Fibroblast of mammary gland (primary cell): ENCODE measurements at regions not wholly inside any gene's neighbourhood (a gene's known extent, or its start where the extent isn't known, plus 50 kb on each side); places are given as distances from the start of the nearest gene placed in this dataset.
A peak's percentile ranks its signal among the peaks of the same experiment; 100 is the strongest.

ENCODE experiments used
- DNase-seq: peaks from one replicate; pipeline ENCODE4 v3.0.0-alpha.2; 2010; ENCODE audit warnings: low read depth
- H3K4me3 ChIP-seq: 2 replicates; pipeline ENCODE4 v1.5.1; 2011; ENCODE audit warnings: low read depth, mild to moderate bottlenecking, low read length, moderate library complexity; ENCODE audit not compliant: control insufficient read depth
- TF ChIP-seq, protein P1 (sequence below): conservative IDR thresholded peaks from 2 replicates; pipeline ENCODE4 v1.5.1; 2011; ENCODE audit warnings: low read depth, low read length, inconsistent platforms; ENCODE audit not compliant: control insufficient read depth, insufficient read depth

DNA sequence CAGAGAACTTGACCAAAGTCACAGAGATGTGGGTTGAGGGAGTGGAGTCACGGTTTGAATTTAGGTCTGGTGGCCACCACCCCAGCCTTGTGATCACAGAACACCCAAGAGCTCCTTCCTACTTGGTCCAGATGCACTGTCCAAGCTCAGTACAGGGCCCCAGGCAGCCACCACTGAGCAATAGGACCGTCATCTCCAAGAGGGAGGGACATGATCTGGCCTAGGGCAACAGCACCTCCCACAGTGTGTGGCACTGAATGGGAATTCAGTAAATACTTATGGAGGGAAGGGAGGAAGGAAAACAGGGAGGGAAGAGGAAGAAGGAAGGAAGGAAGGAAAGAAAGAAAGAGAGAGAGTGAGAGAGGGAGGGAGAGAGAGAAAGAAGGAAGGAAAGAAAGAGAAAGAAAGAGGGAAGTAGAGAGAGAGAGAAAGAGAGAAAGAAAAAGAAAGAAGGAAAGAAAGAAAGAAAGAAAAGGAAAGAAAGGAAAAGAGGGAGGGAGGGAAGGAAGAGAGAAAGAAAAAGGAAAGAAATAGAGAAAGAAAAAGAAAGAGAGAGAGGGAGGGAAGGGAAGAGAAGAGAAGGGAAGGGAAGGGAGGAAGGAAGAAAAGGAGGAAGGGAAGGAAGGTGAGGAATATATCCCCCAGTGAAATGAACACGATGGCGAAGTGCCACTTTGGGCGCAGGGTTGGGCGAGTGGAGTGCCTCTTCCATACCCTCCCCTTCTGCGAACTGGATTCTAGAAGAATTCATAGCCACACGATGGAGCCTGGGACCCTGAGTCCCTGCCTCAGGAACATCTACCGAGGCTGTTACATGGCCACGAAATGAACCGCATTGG is 243.7 kb downstream of the TFAP2C start:
- TF ChIP-seq, protein P1, sequence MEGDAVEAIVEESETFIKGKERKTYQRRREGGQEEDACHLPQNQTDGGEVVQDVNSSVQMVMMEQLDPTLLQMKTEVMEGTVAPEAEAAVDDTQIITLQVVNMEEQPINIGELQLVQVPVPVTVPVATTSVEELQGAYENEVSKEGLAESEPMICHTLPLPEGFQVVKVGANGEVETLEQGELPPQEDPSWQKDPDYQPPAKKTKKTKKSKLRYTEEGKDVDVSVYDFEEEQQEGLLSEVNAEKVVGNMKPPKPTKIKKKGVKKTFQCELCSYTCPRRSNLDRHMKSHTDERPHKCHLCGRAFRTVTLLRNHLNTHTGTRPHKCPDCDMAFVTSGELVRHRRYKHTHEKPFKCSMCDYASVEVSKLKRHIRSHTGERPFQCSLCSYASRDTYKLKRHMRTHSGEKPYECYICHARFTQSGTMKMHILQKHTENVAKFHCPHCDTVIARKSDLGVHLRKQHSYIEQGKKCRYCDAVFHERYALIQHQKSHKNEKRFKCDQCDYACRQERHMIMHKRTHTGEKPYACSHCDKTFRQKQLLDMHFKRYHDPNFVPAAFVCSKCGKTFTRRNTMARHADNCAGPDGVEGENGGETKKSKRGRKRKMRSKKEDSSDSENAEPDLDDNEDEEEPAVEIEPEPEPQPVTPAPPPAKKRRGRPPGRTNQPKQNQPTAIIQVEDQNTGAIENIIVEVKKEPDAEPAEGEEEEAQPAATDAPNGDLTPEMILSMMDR: no peak

DNA sequence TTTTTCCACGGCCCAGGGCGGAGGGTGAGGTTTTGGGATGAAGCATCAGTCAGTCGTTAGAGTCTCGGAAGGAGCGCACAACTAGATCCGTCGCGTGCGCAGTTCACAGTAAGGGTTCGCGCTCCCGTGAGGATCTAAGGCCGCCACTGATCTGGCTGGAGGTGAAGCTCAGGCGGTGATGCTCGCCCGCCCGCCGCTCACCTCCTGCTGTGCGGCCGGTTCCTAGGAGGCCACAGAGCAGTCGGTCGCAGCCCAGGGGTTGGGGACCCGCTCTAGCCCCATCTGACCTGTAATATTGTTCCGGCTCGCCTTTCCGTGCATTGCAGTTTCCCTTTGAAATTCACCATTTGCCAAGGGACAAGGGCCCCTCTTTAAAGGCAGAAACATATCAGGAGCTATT is 244.7 kb downstream of the TFAP2C start:
- TF ChIP-seq, protein P1: no peak
- DNase-seq: no peak
- no peak overlapping the region for H3K4me3 ChIP-seq

More for the DNA sequence above, 243.7 kb downstream of the TFAP2C start:
- no peak overlapping the region for H3K4me3 ChIP-seq
- no peak for DNase-seq

DNA sequence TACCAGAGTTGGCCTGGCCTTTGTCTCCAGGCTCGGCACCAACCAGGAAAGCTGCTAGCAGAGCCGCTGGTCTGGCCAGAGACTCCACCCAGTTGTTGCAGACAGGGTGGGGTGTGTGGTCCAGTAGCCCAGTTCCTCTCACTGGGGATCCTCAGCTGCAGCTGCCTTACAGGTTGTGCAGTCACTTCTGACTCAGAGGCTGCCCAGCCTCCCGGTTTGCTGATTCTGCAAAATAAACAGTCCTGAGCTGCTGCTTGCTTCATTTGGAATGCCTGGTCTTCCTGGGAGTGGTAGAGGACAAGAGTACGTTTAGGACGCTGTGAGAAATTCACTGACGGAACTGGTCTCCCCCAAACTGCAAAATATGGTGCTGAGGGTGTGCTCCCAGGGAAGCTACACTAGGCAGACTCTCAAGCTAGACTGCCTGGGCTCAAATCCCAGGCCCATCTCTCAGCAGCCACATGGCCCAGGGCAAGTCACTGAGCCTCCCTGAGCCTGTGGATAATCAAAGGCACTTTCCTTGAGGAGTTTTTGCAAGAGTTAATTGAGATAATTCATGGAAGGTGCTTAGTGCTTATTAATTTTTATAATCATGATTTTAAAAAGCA is 246.1 kb downstream of the TFAP2C start:
- TF ChIP-seq, protein P1: no peak
- no peak overlapping the region for H3K4me3 ChIP-seq
- DNase-seq: peak; percentile 79

DNA sequence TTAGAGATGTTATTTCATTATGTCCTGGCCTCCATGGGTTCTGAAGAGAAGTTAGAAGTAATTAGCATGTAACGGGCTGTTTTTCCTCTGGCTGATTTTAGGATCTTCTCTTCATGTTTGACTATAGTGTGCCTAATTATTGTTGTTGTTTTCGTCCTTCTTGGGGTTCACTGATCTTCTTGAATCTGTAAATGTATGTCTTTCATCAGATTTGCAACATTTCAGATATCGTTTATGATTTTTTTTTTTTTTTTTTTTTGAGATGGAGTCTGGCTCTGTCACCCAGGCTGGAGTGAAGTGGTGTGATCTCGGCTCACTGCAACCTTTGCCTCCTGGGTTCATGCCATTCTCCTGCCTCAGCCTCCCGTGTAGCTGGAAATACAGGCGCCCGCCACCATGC is 246.7 kb downstream of the TFAP2C start:
- DNase-seq: no peak
- H3K4me3 ChIP-seq: no peak overlapping the region
- TF ChIP-seq, protein P1: no peak

DNA sequence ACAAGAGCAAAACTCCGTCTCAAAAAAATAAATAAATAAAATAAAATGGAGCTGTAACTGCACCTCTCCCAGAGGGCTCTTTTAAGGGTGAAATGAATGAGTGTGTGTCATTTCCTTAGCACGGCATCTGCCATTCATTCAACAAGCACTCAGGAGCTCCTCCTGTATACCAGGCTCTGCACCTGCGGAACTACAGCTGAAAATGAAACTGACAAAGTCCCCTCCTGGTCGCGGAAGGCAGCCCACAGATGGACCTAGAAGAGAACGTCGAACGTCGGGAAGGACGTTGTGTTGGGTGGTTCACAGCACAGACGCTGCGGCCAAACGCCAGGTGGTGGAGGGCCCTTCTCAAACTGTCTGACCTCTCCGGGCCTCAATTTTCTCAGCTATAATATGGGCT is 256.4 kb downstream of the TFAP2C start:
- TF ChIP-seq, protein P1: no peak
- no peak overlapping the region for H3K4me3 ChIP-seq
- DNase-seq: no peak

DNA sequence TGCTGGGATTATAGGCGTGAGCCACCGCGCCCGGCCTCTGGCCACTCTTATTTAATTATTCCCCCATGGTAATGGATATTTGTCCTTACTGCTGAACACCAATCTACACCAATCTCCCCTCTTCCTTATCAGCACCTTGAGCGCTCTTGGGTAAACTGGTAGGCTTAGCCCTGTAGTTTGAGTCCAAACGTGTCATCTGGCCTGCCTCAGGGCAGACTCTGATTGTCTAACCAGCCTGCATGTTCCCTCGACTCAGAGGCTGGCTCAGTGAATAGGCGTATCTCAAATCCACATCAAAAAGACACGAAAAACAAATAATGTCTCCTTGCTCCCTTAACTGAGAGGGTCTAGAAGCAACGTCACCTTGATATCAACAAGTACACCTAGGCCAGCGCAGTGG is 260.9 kb downstream of the TFAP2C start:
- TF ChIP-seq, protein P1: no peak
- DNase-seq: no peak
- H3K4me3 ChIP-seq: no peak overlapping the region
